Keratinocyte (primary cell): ENCODE measurements at regions not wholly inside any gene's neighbourhood (a gene's known extent, or its start where the extent isn't known, plus 50 kb on each side); places are given as distances from the start of the nearest gene placed in this dataset.

Experiments used
- EZH2 ChIP-seq: IDR thresholded peaks from one replicate; pipeline ENCODE4 v1.6.1; 2012; ENCODE audit warnings: inconsistent platforms, mild to moderate bottlenecking, low read length, moderate library complexity
- TF ChIP-seq, protein P1 (sequence below), 3 experiments: IDR thresholded peaks in 1 of 3; conservative IDR thresholded peaks in 1 of 3; optimal IDR thresholded peaks in 1 of 3; 2 replicates in 2 of 3; 3 replicates in 1 of 3; pipeline versions ENCODE3 to v1.5.1; 2011; ENCODE audit warnings: low read length in 3 of 3, mild to moderate bottlenecking in 3 of 3, moderate library complexity in 2 of 3, control low read depth in 1 of 3, inconsistent platforms in 1 of 3; ENCODE audit not compliant: insufficient read depth in 2 of 3; ENCODE audit errors: extremely low read depth in 1 of 3

DNA sequence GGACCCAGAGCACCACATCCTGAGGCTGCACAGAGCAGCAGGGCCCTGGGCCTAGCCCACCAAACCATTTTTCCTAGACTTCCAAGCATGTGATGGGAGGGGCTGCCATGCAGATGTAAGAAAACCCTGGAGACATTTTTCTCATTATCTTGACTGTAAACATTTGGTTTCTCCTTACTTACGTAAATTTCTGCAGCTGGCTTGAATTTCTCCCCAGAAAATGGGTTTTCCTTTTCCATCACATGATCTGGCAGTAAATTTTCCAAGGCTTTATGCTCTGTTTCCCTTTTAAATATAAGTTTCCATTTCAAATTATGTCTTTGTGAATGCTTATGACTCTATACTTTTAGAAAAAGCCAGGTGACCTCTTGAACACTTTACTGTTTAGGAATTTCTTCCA, 945.9 kb upstream of the NDST4 start:
- TF ChIP-seq, protein P1, sequence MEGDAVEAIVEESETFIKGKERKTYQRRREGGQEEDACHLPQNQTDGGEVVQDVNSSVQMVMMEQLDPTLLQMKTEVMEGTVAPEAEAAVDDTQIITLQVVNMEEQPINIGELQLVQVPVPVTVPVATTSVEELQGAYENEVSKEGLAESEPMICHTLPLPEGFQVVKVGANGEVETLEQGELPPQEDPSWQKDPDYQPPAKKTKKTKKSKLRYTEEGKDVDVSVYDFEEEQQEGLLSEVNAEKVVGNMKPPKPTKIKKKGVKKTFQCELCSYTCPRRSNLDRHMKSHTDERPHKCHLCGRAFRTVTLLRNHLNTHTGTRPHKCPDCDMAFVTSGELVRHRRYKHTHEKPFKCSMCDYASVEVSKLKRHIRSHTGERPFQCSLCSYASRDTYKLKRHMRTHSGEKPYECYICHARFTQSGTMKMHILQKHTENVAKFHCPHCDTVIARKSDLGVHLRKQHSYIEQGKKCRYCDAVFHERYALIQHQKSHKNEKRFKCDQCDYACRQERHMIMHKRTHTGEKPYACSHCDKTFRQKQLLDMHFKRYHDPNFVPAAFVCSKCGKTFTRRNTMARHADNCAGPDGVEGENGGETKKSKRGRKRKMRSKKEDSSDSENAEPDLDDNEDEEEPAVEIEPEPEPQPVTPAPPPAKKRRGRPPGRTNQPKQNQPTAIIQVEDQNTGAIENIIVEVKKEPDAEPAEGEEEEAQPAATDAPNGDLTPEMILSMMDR (optimal IDR thresholded peaks at IDR 0.05 in 1 of 3, IDR thresholded peaks at IDR 0.05 in 1 of 3, conservative IDR thresholded peaks at IDR 0.05 in 1 of 3; ENCODE audit: extremely low read depth in 1 of 3, insufficient read depth in 2 of 3, low read length in 3 of 3): no peak
- no peak for TF ChIP-seq EZH2
